22Rv1 (cell line): ENCODE measurements at regions not wholly inside any gene's neighbourhood (a gene's known extent, or its start where the extent isn't known, plus 50 kb on each side); places are given as distances from the start of the nearest gene placed in this dataset.
"Not testable (repeated sequence)": the region's sequence is repeated elsewhere in the genome, so short reads cannot be mapped to it uniquely, and the experiment has no call there.

Source experiments
- H3K27ac ChIP-seq: fragments of 450-650 bp; 2 replicates; pipeline ENCODE4 v1.5.1; 2017
- CTCF ChIP-seq: fragments of 450-650 bp; IDR thresholded peaks from 2 replicates; pipeline ENCODE4 v1.5.1; 2017; ENCODE audit warnings: mild to moderate bottlenecking
- ZFX ChIP-seq: fragments of 450-650 bp; IDR thresholded peaks from 2 replicates; pipeline ENCODE4 v1.6.1; 2017; ENCODE audit warnings: antibody characterized with exemption, borderline replicate concordance

GRCh38 chr3:161600173-161600572 is 103.6 kb downstream of the OTOL1 start:
- TF ChIP-seq CTCF, result no peak
- TF ChIP-seq ZFX, result no peak
- H3K27ac ChIP-seq, result no peak overlapping the region

DNA sequence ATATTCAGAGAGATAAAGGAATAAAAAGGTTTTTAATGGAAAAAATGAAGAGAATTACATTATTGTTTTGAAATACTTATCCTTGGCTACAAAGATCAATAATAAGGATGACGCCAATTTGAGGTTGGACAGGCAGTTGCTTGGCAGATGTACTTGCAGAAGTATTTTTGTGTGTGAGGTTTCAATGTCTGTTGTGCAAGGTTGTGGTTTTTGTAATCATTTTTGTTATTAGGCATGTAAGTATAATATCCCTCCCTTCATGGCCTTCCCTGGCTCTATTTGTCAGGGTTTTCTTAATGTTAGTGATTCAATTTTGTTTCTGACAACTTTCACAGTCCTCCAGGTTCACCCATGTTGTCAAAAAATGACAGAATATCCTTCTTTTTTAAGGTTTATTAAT is 105.9 kb downstream of the OTOL1 start:
- TF ChIP-seq ZFX, result no peak
- H3K27ac ChIP-seq, result no peak overlapping the region

GRCh38 chr3:161602918-161603317 is 106.3 kb downstream of the OTOL1 start:
- TF ChIP-seq ZFX, result no peak
- H3K27ac ChIP-seq, result no peak overlapping the region

DNA sequence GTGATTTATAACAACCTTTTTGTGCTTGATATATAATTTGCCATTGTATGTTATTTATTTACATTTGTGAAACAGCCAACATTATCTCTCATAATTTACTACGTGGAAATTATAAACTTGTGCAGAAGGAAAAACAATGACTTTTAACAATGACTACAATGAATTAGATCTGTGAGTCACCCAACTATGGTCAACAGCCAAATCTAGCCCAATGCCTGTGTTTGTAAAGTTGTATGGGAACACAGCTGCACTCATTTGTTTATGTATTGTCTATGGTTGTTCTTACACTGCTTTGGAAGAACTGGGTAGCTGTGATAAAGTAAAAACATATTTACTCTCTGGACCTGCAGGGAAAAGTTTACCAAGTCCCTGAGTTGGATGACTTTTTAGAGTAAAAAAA is 110.4 kb downstream of the OTOL1 start:
- no peak for TF ChIP-seq ZFX
- TF ChIP-seq CTCF, result no peak
- H3K27ac ChIP-seq, result no peak overlapping the region

DNA sequence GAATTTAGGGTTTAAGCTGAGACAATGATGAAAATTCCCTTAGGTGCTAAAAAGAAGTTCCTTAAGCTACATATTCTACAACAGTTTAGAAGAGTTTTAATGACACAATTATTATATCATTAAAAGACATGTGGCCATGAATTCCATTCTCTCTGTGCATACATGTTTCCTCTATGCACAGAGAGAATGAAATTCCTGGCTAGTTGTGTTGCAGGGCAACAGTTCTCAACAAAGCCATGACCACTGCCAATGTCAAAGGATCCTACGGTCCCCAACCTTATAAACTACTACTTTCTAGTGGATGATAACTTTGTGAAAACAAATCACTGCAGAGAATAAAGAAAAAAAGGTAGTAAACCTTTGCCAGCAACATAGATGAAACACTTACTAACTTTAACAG is 122.7 kb downstream of the OTOL1 start:
- TF ChIP-seq CTCF (no peak), ZFX (no peak)
- no peak overlapping the region for H3K27ac ChIP-seq

DNA sequence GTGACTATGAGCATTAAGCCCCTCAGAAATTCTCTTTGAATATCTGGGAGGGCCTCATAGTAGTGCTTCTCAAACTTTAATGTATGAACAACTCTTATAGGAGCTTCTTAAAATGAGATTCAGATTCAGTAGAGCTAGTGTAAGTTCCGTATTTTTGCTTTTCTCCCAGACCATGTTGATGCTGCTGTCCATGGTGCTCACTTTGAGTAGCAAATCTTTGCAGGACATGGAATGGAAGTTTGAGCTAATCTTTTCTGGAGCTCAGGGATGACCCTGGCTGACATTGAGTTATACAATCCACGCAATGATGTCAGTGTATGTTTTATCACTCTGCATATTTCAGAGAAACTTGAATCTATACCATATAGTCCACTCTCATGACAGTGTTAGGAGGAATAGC is 134.2 kb downstream of the OTOL1 start:
- no peak for TF ChIP-seq ZFX
- no peak for TF ChIP-seq CTCF

DNA sequence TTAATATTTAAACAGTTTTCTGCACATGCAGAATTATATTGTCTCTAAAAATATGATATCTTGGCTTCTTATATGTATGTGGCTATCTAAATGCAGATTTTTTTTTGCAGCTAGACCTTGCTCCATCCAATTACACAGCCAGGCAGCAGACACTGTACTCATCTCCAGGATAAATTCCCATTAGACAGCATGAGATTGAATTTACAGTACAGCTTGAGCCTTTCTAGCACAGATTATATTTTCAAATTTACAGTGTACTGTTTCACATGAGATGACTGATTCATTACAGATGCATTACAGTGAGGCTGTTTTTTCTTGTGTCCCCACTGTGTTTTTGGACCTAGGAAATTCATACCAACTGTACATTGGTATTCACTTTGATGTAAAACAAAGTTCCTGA is 134.9 kb downstream of the OTOL1 start:
- TF ChIP-seq ZFX, result no peak
- TF ChIP-seq CTCF, result no peak
- H3K27ac ChIP-seq, result no peak overlapping the region

More for the DNA sequence above, 134.2 kb downstream of the OTOL1 start:
- no peak overlapping the region for H3K27ac ChIP-seq

DNA sequence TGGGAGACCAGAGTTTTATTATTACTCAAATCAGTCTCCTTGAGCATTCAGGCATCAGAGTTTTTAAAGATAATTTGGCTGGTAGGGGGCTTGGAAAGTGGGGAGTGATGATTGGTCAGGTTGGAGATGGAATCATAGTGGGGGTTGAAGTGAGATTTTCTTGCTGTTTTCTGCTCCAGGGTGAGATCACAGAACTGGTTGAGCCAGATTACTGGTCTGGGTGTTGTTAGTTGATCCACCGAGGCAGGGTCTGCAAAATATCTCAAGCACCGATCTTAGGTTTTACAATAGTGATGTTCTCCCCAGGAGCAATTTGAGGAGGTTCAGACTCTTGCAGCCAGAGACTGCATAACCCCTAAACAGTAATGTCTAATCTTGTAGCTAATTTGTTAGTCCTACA is 141.0 kb downstream of the OTOL1 start:
- TF ChIP-seq ZFX, result no peak
- no peak for TF ChIP-seq CTCF
- no peak overlapping the region for H3K27ac ChIP-seq

DNA sequence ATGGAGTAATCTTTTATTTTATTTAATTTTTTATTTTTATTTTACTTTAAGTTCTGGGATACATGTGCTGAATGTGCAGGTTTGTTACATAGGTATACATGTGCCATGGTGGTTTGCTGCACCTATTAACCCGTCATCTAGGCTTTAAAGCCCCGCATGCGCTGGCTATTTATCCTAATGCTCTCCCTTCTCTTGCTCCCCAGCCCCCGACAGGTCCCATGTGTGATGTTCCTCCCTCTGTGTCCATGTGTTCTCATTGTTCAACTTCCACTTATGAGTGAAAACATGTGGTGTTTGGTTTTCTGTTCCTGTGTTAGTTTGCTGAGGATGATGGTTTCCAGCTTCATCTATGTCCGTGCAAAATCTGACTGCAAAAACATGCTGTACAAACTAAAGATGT is 142.5 kb downstream of the OTOL1 start:
- not testable (repeated sequence) for H3K27ac ChIP-seq
